ENCODE measurements at regions not wholly inside any gene's neighbourhood (a gene's known extent, or its start where the extent isn't known, plus 50 kb on each side); places are given as distances from the start of the nearest gene placed in this dataset.

DNA sequence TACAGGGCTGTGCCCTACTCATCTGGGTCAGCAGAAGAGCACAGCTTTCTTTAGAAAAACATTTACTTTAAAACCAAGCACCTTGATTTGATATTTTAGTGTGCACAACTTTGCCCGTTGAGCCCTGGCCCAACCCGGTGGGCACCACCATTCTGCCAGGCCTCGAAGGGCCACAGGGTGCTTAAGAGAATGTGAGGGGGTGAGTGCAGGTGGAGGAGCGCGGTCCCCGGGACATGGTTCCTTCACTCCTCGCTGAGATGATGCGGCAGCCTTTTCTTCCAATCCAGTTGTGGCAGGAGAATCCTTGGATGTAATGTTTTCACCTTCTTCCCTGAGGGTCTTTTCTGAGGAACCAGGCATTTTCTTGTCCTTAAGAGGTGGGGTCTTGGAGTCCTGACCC is 119.0 kb downstream of the RPIA start:
- TF ChIP-seq, protein P1, sequence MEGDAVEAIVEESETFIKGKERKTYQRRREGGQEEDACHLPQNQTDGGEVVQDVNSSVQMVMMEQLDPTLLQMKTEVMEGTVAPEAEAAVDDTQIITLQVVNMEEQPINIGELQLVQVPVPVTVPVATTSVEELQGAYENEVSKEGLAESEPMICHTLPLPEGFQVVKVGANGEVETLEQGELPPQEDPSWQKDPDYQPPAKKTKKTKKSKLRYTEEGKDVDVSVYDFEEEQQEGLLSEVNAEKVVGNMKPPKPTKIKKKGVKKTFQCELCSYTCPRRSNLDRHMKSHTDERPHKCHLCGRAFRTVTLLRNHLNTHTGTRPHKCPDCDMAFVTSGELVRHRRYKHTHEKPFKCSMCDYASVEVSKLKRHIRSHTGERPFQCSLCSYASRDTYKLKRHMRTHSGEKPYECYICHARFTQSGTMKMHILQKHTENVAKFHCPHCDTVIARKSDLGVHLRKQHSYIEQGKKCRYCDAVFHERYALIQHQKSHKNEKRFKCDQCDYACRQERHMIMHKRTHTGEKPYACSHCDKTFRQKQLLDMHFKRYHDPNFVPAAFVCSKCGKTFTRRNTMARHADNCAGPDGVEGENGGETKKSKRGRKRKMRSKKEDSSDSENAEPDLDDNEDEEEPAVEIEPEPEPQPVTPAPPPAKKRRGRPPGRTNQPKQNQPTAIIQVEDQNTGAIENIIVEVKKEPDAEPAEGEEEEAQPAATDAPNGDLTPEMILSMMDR (IDR thresholded peaks at IDR 0.05) = no peak
- H3K36me3 Mint-ChIP-seq (ENCODE audit: low read depth) = peaks cover 6% of the 10 kb centered on the region
- H3K9me3 Mint-ChIP-seq = peaks cover 6% of the 10 kb centered on the region; the same call in 1 of the 2 replicates
- DNase-seq = no peak
- H3K4me3 Mint-ChIP-seq = no peak overlapping the region
- H3K27ac Mint-ChIP-seq = no peak overlapping the region
- H3K4me1 Mint-ChIP-seq (ENCODE audit: low read depth) = no peaks in the 10 kb centered on the region
- peaks cover 12% of the 10 kb centered on the region for H3K27me3 Mint-ChIP-seq (ENCODE audit: insufficient read depth)

GRCh38 chr2:88811233-88811632 is 119.8 kb downstream of the RPIA start:
- DNase-seq = no peak
- H3K27me3 Mint-ChIP-seq (ENCODE audit: insufficient read depth) = peaks cover 12% of the 10 kb centered on the region
- TF ChIP-seq, protein P1 (IDR thresholded peaks at IDR 0.05) = no peak

DNA sequence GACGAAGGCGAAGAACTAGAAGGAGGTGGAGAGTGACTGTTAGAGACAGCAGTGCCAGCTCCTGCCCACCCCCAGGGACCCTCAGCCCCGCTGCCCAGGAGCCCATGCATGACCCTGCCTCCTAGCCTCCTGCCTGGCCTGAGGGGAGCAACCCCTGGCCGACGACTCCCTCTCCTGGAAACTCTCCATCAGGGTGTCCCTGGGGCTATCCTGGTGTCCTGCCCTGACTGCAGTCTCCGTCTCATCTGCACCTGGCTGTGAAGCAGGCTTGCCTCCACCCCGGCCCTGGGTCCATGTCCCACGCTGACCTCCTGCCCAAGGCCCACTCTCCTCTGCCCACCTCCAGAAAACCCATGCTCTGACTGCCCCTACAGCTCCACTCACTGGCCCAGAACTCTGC is 120.2 kb downstream of the RPIA start:
- no peak overlapping the region for H3K27ac Mint-ChIP-seq
- H3K4me1 Mint-ChIP-seq (ENCODE audit: low read depth) = no peaks in the 10 kb centered on the region
- peaks cover 7% of the 10 kb centered on the region for H3K36me3 Mint-ChIP-seq (ENCODE audit: low read depth)
- DNase-seq = no peak
- TF ChIP-seq, protein P1 (IDR thresholded peaks at IDR 0.05) = no peak
- no peak overlapping the region for H3K4me3 Mint-ChIP-seq
- H3K27me3 Mint-ChIP-seq (ENCODE audit: insufficient read depth) = peaks cover 12% of the 10 kb centered on the region
- H3K9me3 Mint-ChIP-seq = peaks cover 10% of the 10 kb centered on the region; the same call in 1 of the 2 replicates

More at GRCh38 chr2:88811233-88811632, 119.8 kb downstream of the RPIA start:
- Mint-ChIP-seq H3K9me3 (peaks cover 10% of the 10 kb centered on the region; the same call in 1 of the 2 replicates), H3K4me1 (ENCODE audit: low read depth) (no peaks in the 10 kb centered on the region), H3K36me3 (ENCODE audit: low read depth) (peaks cover 7% of the 10 kb centered on the region), H3K4me3 (no peak overlapping the region), H3K27ac (no peak overlapping the region)

- Mint-ChIP-seq H3K27ac (no peak overlapping the region), H3K4me1 (ENCODE audit: low read depth) (no peaks in the 10 kb centered on the region), H3K36me3 (ENCODE audit: low read depth) (peaks cover 7% of the 10 kb centered on the region), H3K27me3 (ENCODE audit: insufficient read depth) (peaks cover 14% of the 10 kb centered on the region), H3K4me3 (no peak overlapping the region), H3K9me3 (peaks cover 10% of the 10 kb centered on the region; the same call in 1 of the 2 replicates)
- DNase-seq = no peak
- TF ChIP-seq, protein P1 (IDR thresholded peaks at IDR 0.05) = no peak
These were observed 122.1 kb downstream of the RPIA start for GRCh38 chr2:88813612-88814011.

GRCh38 chr2:88815282-88815681 is 123.8 kb downstream of the RPIA start:
- TF ChIP-seq, protein P1 (IDR thresholded peaks at IDR 0.05) = no peak
- no peaks in the 10 kb centered on the region for H3K4me1 Mint-ChIP-seq (ENCODE audit: low read depth)
- no peak overlapping the region for H3K4me3 Mint-ChIP-seq
- H3K27ac Mint-ChIP-seq = no peak overlapping the region
- peaks cover 7% of the 10 kb centered on the region for H3K36me3 Mint-ChIP-seq (ENCODE audit: low read depth)
- H3K27me3 Mint-ChIP-seq (ENCODE audit: insufficient read depth) = peaks cover 13% of the 10 kb centered on the region
- H3K9me3 Mint-ChIP-seq = peaks cover 10% of the 10 kb centered on the region; the same call in 1 of the 2 replicates
- no peak for DNase-seq

DNA sequence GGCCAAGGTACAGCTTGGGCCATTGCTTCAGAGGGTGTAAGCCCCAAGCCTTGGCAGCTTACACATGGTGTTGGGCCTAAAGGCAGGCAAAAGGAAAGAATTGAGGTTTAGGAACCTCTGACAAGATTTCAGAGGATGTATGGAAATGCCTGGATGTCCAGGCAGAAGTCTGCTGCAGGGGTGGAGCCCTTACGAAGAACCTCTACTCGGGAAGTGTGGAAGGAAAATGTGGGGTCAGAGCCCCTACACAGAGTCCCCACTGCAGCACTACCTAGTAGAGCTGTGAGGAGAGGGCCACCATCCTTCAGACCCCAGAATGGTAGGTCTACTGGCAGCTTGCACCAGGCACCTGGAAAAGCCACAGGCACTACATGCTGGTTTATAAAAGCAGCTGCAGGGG is 124.2 kb downstream of the RPIA start:
- TF ChIP-seq, protein P1 (IDR thresholded peaks at IDR 0.05) = no peak
- Mint-ChIP-seq H3K27me3 (ENCODE audit: insufficient read depth) (peaks cover 9% of the 10 kb centered on the region; the same call in 1 of the 2 replicates), H3K36me3 (ENCODE audit: low read depth) (peaks cover 7% of the 10 kb centered on the region)

More for the DNA sequence above, 124.2 kb downstream of the RPIA start:
- Mint-ChIP-seq H3K4me1 (ENCODE audit: low read depth) (no peaks in the 10 kb centered on the region), H3K4me3 (no peak overlapping the region), H3K27ac (no peak overlapping the region), H3K9me3 (peaks cover 10% of the 10 kb centered on the region; the same call in 1 of the 2 replicates)
- DNase-seq = no peak

All from HFFc6 (cell line).